ENCODE measurements at regions not wholly inside any gene's neighbourhood (a gene's known extent, or its start where the extent isn't known, plus 50 kb on each side); places are given as distances from the start of the nearest gene placed in this dataset.

GRCh38 chr15:92705764-92706163 is 50.2 kb upstream of the FAM174B start:
- Histone ChIP-seq H3K27ac (ENCODE audit: low read length) (no peak overlapping the region), H3K9ac (ENCODE audit: low read depth, low read length) (no peak overlapping the region), H3K9me3 (ENCODE audit: insufficient read depth, low read depth, low read length) (no peaks in the 10 kb centered on the region), H3K36me3 (ENCODE audit: insufficient read depth, low read depth, low read length) (no peaks in the 10 kb centered on the region), H3K4me3 (ENCODE audit: low read length) (no peak overlapping the region), H3K4me1 (ENCODE audit: insufficient read depth, low read length) (peaks cover 9% of the 10 kb centered on the region; the same call in 1 of the 2 replicates), H3K27me3 (ENCODE audit: insufficient read depth, low read length) (no peaks in the 10 kb centered on the region)

- H3K27ac ChIP-seq (ENCODE audit: low read length) = no peak overlapping the region
- peaks cover 9% of the 10 kb centered on the region; the same call in 1 of the 2 replicates for H3K4me1 ChIP-seq (ENCODE audit: insufficient read depth, low read length)
Measured at GRCh38 chr15:92706201-92706600, 50.6 kb upstream of the FAM174B start.

GRCh38 chr15:92707880-92708551 is 52.4 kb upstream of the FAM174B start:
- H3K9ac ChIP-seq (ENCODE audit: low read depth, low read length) = no peak overlapping the region
- no peaks in the 10 kb centered on the region; the same call in 1 of the 2 replicates for H3K27me3 ChIP-seq (ENCODE audit: insufficient read depth, low read length)
- H3K9me3 ChIP-seq (ENCODE audit: insufficient read depth, low read depth, low read length) = no peaks in the 10 kb centered on the region
- peaks cover 9% of the 10 kb centered on the region; the same call in 1 of the 2 replicates for H3K4me1 ChIP-seq (ENCODE audit: insufficient read depth, low read length)
- no peaks in the 10 kb centered on the region for H3K36me3 ChIP-seq (ENCODE audit: insufficient read depth, low read depth, low read length)
- H3K4me3 ChIP-seq (ENCODE audit: low read length) = no peak overlapping the region
- no peak overlapping the region for H3K27ac ChIP-seq (ENCODE audit: low read length)

More at GRCh38 chr15:92706201-92706600, 50.6 kb upstream of the FAM174B start:
- Histone ChIP-seq H3K9me3 (ENCODE audit: insufficient read depth, low read depth, low read length) (no peaks in the 10 kb centered on the region), H3K4me3 (ENCODE audit: low read length) (no peak overlapping the region), H3K9ac (ENCODE audit: low read depth, low read length) (no peak overlapping the region), H3K27me3 (ENCODE audit: insufficient read depth, low read length) (no peaks in the 10 kb centered on the region), H3K36me3 (ENCODE audit: insufficient read depth, low read depth, low read length) (no peaks in the 10 kb centered on the region)

- peaks cover 5% of the 10 kb centered on the region; the same call in 1 of the 2 replicates for H3K27me3 ChIP-seq (ENCODE audit: insufficient read depth, low read length)
- no peak overlapping the region for H3K9ac ChIP-seq (ENCODE audit: low read depth, low read length)
- H3K9me3 ChIP-seq (ENCODE audit: insufficient read depth, low read depth, low read length) = no peaks in the 10 kb centered on the region
- H3K4me3 ChIP-seq (ENCODE audit: low read length) = no peak overlapping the region
- no peak overlapping the region for H3K27ac ChIP-seq (ENCODE audit: low read length)
- H3K4me1 ChIP-seq (ENCODE audit: insufficient read depth, low read length) = peaks cover 9% of the 10 kb centered on the region; the same call in 1 of the 2 replicates
- H3K36me3 ChIP-seq (ENCODE audit: insufficient read depth, low read depth, low read length) = no peaks in the 10 kb centered on the region
Measured at GRCh38 chr15:92708635-92709034, 53.1 kb upstream of the FAM174B start.

- Histone ChIP-seq H3K9ac (ENCODE audit: low read depth, low read length) (no peak overlapping the region), H3K4me1 (ENCODE audit: insufficient read depth, low read length) (peaks cover 9% of the 10 kb centered on the region; the same call in 1 of the 2 replicates), H3K36me3 (ENCODE audit: insufficient read depth, low read depth, low read length) (no peaks in the 10 kb centered on the region), H3K27ac (ENCODE audit: low read length) (no peak overlapping the region), H3K4me3 (ENCODE audit: low read length) (no peak overlapping the region), H3K9me3 (ENCODE audit: insufficient read depth, low read depth, low read length) (no peaks in the 10 kb centered on the region), H3K27me3 (ENCODE audit: insufficient read depth, low read length) (peaks cover 11% of the 10 kb centered on the region)
Measured at GRCh38 chr15:92709110-92709790, 53.7 kb upstream of the FAM174B start.

- peaks cover 12% of the 10 kb centered on the region for H3K27me3 ChIP-seq (ENCODE audit: insufficient read depth, low read length)
- no peaks in the 10 kb centered on the region for H3K9me3 ChIP-seq (ENCODE audit: insufficient read depth, low read depth, low read length)
- H3K4me1 ChIP-seq (ENCODE audit: insufficient read depth, low read length) = peaks cover 13% of the 10 kb centered on the region; the same call in 1 of the 2 replicates
- no peak overlapping the region for H3K27ac ChIP-seq (ENCODE audit: low read length)
- no peaks in the 10 kb centered on the region for H3K36me3 ChIP-seq (ENCODE audit: insufficient read depth, low read depth, low read length)
- H3K9ac ChIP-seq (ENCODE audit: low read depth, low read length) = no peak overlapping the region
- no peak overlapping the region for H3K4me3 ChIP-seq (ENCODE audit: low read length)
Measured at GRCh38 chr15:92711457-92711831, 55.9 kb upstream of the FAM174B start.

GRCh38 chr15:92714077-92714476 is 58.5 kb upstream of the FAM174B start:
- Histone ChIP-seq H3K4me1 (ENCODE audit: insufficient read depth, low read length) (peaks cover 4% of the 10 kb centered on the region; the same call in 1 of the 2 replicates), H3K9ac (ENCODE audit: low read depth, low read length) (peak overlapping the region; percentile 80; the same call in 1 of the 2 replicates), H3K4me3 (ENCODE audit: low read length) (peak overlapping the region; percentile 92), H3K27me3 (ENCODE audit: insufficient read depth, low read length) (peaks cover 12% of the 10 kb centered on the region), H3K36me3 (ENCODE audit: insufficient read depth, low read depth, low read length) (no peaks in the 10 kb centered on the region), H3K27ac (ENCODE audit: low read length) (no peak overlapping the region), H3K9me3 (ENCODE audit: insufficient read depth, low read depth, low read length) (no peaks in the 10 kb centered on the region; the same call in 1 of the 2 replicates)

- Histone ChIP-seq H3K4me3 (ENCODE audit: low read length) (peak overlapping the region; percentile 92), H3K9ac (ENCODE audit: low read depth, low read length) (peak overlapping the region; percentile 80; the same call in 1 of the 2 replicates)
Measured at GRCh38 chr15:92714477-92715401, 59.2 kb upstream of the FAM174B start.

GRCh38 chr15:92715758-92716157 is 60.2 kb upstream of the FAM174B start:
- Histone ChIP-seq H3K27ac (ENCODE audit: low read length) (no peak overlapping the region), H3K9me3 (ENCODE audit: insufficient read depth, low read depth, low read length) (no peaks in the 10 kb centered on the region; the same call in 1 of the 2 replicates), H3K36me3 (ENCODE audit: insufficient read depth, low read depth, low read length) (no peaks in the 10 kb centered on the region), H3K4me3 (ENCODE audit: low read length) (no peak overlapping the region), H3K9ac (ENCODE audit: low read depth, low read length) (peak overlapping the region; percentile 32; the same call in 1 of the 2 replicates), H3K4me1 (ENCODE audit: insufficient read depth, low read length) (peaks cover 4% of the 10 kb centered on the region; the same call in 1 of the 2 replicates), H3K27me3 (ENCODE audit: insufficient read depth, low read length) (peaks cover 12% of the 10 kb centered on the region)

More at GRCh38 chr15:92714477-92715401, 59.2 kb upstream of the FAM174B start:
- no peaks in the 10 kb centered on the region for H3K36me3 ChIP-seq (ENCODE audit: insufficient read depth, low read depth, low read length)
- H3K9me3 ChIP-seq (ENCODE audit: insufficient read depth, low read depth, low read length) = no peaks in the 10 kb centered on the region; the same call in 1 of the 2 replicates
- no peak overlapping the region for H3K27ac ChIP-seq (ENCODE audit: low read length)
- peaks cover 12% of the 10 kb centered on the region for H3K27me3 ChIP-seq (ENCODE audit: insufficient read depth, low read length)
- H3K4me1 ChIP-seq (ENCODE audit: insufficient read depth, low read length) = peaks cover 4% of the 10 kb centered on the region; the same call in 1 of the 2 replicates

GRCh38 chr15:92719021-92719420 is 63.4 kb upstream of the FAM174B start:
- no peak overlapping the region for H3K27ac ChIP-seq (ENCODE audit: low read length)
- H3K9ac ChIP-seq (ENCODE audit: low read depth, low read length) = no peak overlapping the region
- H3K27me3 ChIP-seq (ENCODE audit: insufficient read depth, low read length) = peaks cover 4% of the 10 kb centered on the region
- H3K4me3 ChIP-seq (ENCODE audit: low read length) = no peak overlapping the region
- H3K9me3 ChIP-seq (ENCODE audit: insufficient read depth, low read depth, low read length) = no peaks in the 10 kb centered on the region; the same call in 1 of the 2 replicates
- H3K4me1 ChIP-seq (ENCODE audit: insufficient read depth, low read length) = peaks cover 4% of the 10 kb centered on the region; the same call in 1 of the 2 replicates
- H3K36me3 ChIP-seq (ENCODE audit: insufficient read depth, low read depth, low read length) = no peaks in the 10 kb centered on the region

- no peak overlapping the region for H3K4me3 ChIP-seq (ENCODE audit: low read length)
- no peaks in the 10 kb centered on the region for H3K4me1 ChIP-seq (ENCODE audit: insufficient read depth, low read length)
- no peak overlapping the region for H3K9ac ChIP-seq (ENCODE audit: low read depth, low read length)
- no peak overlapping the region for H3K27ac ChIP-seq (ENCODE audit: low read length)
- H3K27me3 ChIP-seq (ENCODE audit: insufficient read depth, low read length) = no peaks in the 10 kb centered on the region
- H3K36me3 ChIP-seq (ENCODE audit: insufficient read depth, low read depth, low read length) = no peaks in the 10 kb centered on the region
- H3K9me3 ChIP-seq (ENCODE audit: insufficient read depth, low read depth, low read length) = no peaks in the 10 kb centered on the region
Measured at GRCh38 chr15:92724144-92724543, 68.6 kb upstream of the FAM174B start.
